ENCODE measurements at regions not wholly inside any gene's neighbourhood (a gene's known extent, or its start where the extent isn't known, plus 50 kb on each side); places are given as distances from the start of the nearest gene placed in this dataset.

DNA sequence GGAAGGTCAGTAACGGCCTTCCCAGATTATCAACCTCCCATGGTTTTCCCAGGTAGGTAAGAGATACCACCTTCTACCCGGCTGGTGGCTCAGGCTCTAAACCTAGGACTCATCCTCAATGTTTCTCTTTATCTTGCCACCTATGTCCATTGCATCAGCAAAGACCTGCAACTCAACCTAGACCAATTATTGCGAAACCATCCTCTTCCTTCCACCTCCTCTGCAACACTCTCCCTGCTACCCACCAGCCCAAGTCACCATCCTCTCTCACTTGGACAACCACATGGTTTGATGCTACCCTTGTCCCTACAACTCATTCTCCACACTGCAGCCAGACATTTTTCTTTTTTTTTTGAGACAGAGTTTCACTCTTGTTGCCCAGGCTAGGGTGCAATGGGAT, 65.4 kb upstream of the GDNF start:
- POLR2A ChIA-PET (ENCODE audit: low non-redundant PET) = no interaction called here
- no peak for DNase-seq (ENCODE audit: low spot score)
- no peaks in the 10 kb centered on the region for H3K9me3 ChIP-seq (ENCODE audit: low read depth, low read length, poor library complexity, severe bottlenecking)
- no peaks in the 10 kb centered on the region for H3K36me3 ChIP-seq (ENCODE audit: insufficient read depth, low read length, poor library complexity, severe bottlenecking)
- CTCF ChIA-PET = no interaction called here
- H3K27me3 ChIP-seq (replicated peaks; ENCODE audit: insufficient read depth, low read depth, low read length, poor library complexity) = no peaks in the 10 kb centered on the region
- H3K4me3 ChIP-seq (ENCODE audit: low read depth, low read length, poor library complexity, severe bottlenecking) = no peak overlapping the region
- TF ChIP-seq, protein P1, sequence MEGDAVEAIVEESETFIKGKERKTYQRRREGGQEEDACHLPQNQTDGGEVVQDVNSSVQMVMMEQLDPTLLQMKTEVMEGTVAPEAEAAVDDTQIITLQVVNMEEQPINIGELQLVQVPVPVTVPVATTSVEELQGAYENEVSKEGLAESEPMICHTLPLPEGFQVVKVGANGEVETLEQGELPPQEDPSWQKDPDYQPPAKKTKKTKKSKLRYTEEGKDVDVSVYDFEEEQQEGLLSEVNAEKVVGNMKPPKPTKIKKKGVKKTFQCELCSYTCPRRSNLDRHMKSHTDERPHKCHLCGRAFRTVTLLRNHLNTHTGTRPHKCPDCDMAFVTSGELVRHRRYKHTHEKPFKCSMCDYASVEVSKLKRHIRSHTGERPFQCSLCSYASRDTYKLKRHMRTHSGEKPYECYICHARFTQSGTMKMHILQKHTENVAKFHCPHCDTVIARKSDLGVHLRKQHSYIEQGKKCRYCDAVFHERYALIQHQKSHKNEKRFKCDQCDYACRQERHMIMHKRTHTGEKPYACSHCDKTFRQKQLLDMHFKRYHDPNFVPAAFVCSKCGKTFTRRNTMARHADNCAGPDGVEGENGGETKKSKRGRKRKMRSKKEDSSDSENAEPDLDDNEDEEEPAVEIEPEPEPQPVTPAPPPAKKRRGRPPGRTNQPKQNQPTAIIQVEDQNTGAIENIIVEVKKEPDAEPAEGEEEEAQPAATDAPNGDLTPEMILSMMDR (conservative IDR thresholded peaks at IDR 0.05; ENCODE audit: low read depth, low read length) = no peak
- no peak for TF ChIP-seq EZH2 (IDR thresholded peaks at IDR 0.05; ENCODE audit: borderline replicate concordance, low read depth, low read length, poor library complexity, severe bottlenecking)
- H3K27ac ChIP-seq (ENCODE audit: low read depth, low read length, poor library complexity, severe bottlenecking) = no peak overlapping the region
- BruUV-seq (replicated peaks) = no TSS peak
- intact Hi-C loops (cut with micrococcal nuclease; ENCODE audit: unreplicated experiment) = no loop called here
- H3K4me1 ChIP-seq (ENCODE audit: insufficient read depth, low read length, poor library complexity, severe bottlenecking) = no peaks in the 10 kb centered on the region

DNA sequence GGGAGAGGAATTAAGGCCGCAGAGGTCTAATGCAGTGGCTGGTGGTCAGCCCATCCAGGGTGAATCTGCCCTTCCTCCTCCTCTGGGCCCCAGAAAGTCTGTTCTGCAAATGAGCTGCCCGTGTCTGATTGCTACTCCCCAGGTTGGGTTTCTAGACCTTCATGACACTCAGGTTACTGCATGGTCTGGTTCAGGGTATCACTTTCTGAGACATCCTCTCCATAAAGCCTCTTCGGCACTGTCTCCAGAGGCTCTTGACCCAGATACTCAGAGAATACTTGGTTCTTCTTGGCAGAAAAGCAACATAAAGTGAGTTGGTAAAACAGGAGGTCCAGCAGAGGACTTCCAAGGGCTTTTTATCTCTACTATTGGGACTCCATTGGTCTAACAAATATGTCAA, 62.5 kb upstream of the GDNF start:
- Histone ChIP-seq H3K9me3 (ENCODE audit: low read depth, low read length, poor library complexity, severe bottlenecking) (no peaks in the 10 kb centered on the region), H3K4me1 (ENCODE audit: insufficient read depth, low read length, poor library complexity, severe bottlenecking) (no peaks in the 10 kb centered on the region), H3K27me3 (replicated peaks; ENCODE audit: insufficient read depth, low read depth, low read length, poor library complexity) (no peaks in the 10 kb centered on the region), H3K27ac (ENCODE audit: low read depth, low read length, poor library complexity, severe bottlenecking) (no peak overlapping the region), H3K36me3 (ENCODE audit: insufficient read depth, low read length, poor library complexity, severe bottlenecking) (no peaks in the 10 kb centered on the region), H3K4me3 (ENCODE audit: low read depth, low read length, poor library complexity, severe bottlenecking) (no peak overlapping the region)
- no peak for DNase-seq (ENCODE audit: low spot score)
- intact Hi-C loops (cut with micrococcal nuclease; ENCODE audit: unreplicated experiment) = no loop called here
- no peak for TF ChIP-seq EZH2 (IDR thresholded peaks at IDR 0.05; ENCODE audit: borderline replicate concordance, low read depth, low read length, poor library complexity, severe bottlenecking)
- ChIA-PET POLR2A (ENCODE audit: low non-redundant PET) (no interaction called here), CTCF (no interaction called here)
- BruUV-seq (replicated peaks) = no TSS peak

DNA sequence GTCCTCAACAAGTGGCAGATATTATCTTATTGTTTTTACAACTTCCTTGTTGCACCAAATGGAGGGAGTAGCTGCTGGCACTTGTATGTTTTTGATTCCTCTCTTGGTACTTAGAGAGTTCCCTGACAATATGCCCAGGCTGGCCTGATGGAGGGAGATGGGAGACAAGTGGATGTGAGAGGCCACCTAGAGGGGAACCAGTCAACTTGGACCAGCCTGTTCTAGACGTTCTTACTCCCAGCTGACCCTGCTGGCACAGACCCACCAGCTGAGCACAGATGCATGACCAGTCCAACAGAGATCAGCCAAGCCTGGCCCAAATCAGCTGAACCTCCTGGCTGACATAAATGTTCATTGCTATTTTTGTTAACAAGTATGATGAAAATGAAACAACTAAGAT, 60.9 kb upstream of the GDNF start:
- no peak overlapping the region for H3K27ac ChIP-seq (ENCODE audit: low read depth, low read length, poor library complexity, severe bottlenecking)
- H3K36me3 ChIP-seq (ENCODE audit: insufficient read depth, low read length, poor library complexity, severe bottlenecking) = no peaks in the 10 kb centered on the region
- DNase-seq (ENCODE audit: low spot score) = peak; percentile 52
- no peaks in the 10 kb centered on the region for H3K4me1 ChIP-seq (ENCODE audit: insufficient read depth, low read length, poor library complexity, severe bottlenecking)
- TF ChIP-seq EZH2 (IDR thresholded peaks at IDR 0.05; ENCODE audit: borderline replicate concordance, low read depth, low read length, poor library complexity, severe bottlenecking) = no peak
- TF ChIP-seq, protein P1 (conservative IDR thresholded peaks at IDR 0.05; ENCODE audit: low read depth, low read length) = peak; percentile 37
- BruUV-seq (replicated peaks) = no TSS peak
- no peak overlapping the region for H3K4me3 ChIP-seq (ENCODE audit: low read depth, low read length, poor library complexity, severe bottlenecking)
- intact Hi-C loops (cut with micrococcal nuclease; ENCODE audit: unreplicated experiment) = no loop called here
- no peaks in the 10 kb centered on the region for H3K9me3 ChIP-seq (ENCODE audit: low read depth, low read length, poor library complexity, severe bottlenecking)
- POLR2A ChIA-PET (ENCODE audit: low non-redundant PET) = no interaction called here
- no peaks in the 10 kb centered on the region for H3K27me3 ChIP-seq (replicated peaks; ENCODE audit: insufficient read depth, low read depth, low read length, poor library complexity)
- CTCF ChIA-PET = no interaction called here

DNA sequence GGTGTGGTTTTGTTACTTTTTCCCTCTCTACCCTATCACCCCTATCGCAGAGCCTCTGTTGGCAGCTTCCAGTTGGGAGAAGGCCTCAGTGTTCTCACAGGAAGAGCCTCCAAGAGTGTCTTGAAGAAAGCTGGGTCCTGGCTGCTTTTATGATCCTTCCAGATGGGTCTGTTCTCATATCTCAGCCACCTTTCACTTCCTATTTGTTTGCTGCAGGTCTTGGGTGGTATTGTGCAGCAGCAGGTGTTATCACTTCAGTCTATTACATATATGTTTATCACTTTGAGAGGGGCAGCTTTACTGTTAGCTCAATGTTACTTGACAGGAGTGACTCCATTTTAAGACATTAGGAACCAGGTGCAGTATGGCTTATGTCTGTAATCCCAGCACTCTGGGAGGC, 59.2 kb upstream of the GDNF start:
- intact Hi-C loops (cut with micrococcal nuclease; ENCODE audit: unreplicated experiment) = no loop called here
- TF ChIP-seq EZH2 (IDR thresholded peaks at IDR 0.05; ENCODE audit: borderline replicate concordance, low read depth, low read length, poor library complexity, severe bottlenecking) = no peak
- TF ChIP-seq, protein P1 (conservative IDR thresholded peaks at IDR 0.05; ENCODE audit: low read depth, low read length) = no peak
- POLR2A ChIA-PET (ENCODE audit: low non-redundant PET) = no interaction called here
- CTCF ChIA-PET = no interaction called here
- Histone ChIP-seq H3K36me3 (ENCODE audit: insufficient read depth, low read length, poor library complexity, severe bottlenecking) (no peaks in the 10 kb centered on the region), H3K4me3 (ENCODE audit: low read depth, low read length, poor library complexity, severe bottlenecking) (no peak overlapping the region), H3K27me3 (replicated peaks; ENCODE audit: insufficient read depth, low read depth, low read length, poor library complexity) (no peaks in the 10 kb centered on the region), H3K27ac (ENCODE audit: low read depth, low read length, poor library complexity, severe bottlenecking) (no peak overlapping the region), H3K9me3 (ENCODE audit: low read depth, low read length, poor library complexity, severe bottlenecking) (no peaks in the 10 kb centered on the region), H3K4me1 (ENCODE audit: insufficient read depth, low read length, poor library complexity, severe bottlenecking) (no peaks in the 10 kb centered on the region)
- BruUV-seq (replicated peaks) = no TSS peak
- no peak for DNase-seq (ENCODE audit: low spot score)
